GM12873 (cell line): ENCODE measurements at regions not wholly inside any gene's neighbourhood (a gene's known extent, or its start where the extent isn't known, plus 50 kb on each side); places are given as distances from the start of the nearest gene placed in this dataset.

Experiments
- TF ChIP-seq, protein P1 (sequence below): IDR thresholded peaks from 2 replicates; pipeline ENCODE4 v1.5.1; 2012; ENCODE audit warnings: low read depth, mild to moderate bottlenecking, moderate library complexity, low read length, control low read depth; ENCODE audit not compliant: insufficient read depth; ENCODE audit errors: missing control alignments

GRCh38 chr3:81394651-81395524 is 366.6 kb downstream of the GBE1 start:
- TF ChIP-seq, protein P1, sequence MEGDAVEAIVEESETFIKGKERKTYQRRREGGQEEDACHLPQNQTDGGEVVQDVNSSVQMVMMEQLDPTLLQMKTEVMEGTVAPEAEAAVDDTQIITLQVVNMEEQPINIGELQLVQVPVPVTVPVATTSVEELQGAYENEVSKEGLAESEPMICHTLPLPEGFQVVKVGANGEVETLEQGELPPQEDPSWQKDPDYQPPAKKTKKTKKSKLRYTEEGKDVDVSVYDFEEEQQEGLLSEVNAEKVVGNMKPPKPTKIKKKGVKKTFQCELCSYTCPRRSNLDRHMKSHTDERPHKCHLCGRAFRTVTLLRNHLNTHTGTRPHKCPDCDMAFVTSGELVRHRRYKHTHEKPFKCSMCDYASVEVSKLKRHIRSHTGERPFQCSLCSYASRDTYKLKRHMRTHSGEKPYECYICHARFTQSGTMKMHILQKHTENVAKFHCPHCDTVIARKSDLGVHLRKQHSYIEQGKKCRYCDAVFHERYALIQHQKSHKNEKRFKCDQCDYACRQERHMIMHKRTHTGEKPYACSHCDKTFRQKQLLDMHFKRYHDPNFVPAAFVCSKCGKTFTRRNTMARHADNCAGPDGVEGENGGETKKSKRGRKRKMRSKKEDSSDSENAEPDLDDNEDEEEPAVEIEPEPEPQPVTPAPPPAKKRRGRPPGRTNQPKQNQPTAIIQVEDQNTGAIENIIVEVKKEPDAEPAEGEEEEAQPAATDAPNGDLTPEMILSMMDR, result no peak

- TF ChIP-seq, protein P1, result no peak
Measured at GRCh38 chr3:81393251-81393650, 368.2 kb downstream of the GBE1 start.

DNA sequence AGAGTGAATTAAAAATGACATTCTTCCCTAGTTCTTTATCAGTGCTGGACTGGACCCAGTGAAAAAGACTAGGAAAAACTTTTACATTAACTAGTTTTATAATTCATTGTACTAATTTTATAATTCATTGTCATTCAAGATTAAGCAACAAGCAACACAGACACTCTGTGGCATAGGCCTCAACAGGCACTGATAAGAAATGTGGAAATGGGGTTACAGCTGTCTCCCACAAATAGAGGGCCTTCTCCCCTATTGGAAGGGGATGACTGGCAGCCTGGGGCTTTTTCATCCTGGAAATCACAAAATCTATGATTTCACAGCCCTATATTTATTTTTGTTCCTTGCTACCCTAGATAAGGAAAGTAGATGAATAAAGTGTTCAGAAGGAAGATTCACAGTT is 370.6 kb downstream of the GBE1 start:
- TF ChIP-seq, protein P1, result no peak

DNA sequence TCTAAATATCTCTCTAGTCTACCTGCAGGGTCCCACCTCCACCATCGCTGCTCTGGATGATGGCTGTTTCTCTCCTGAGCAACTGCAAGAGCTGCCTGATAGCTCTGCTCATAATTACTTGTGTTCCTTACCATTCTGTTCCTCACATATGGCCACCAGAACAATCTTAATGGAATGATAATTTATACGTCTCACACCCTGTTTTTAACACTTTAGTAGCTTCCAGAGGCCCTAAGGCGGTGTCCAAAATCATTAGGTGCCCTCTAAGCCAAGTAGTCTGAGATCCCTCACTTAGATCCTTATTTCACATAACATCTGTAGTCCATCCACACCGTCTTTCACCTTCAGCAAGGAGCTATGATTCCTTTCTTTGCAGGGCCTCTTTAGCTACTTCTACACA is 373.3 kb downstream of the GBE1 start:
- TF ChIP-seq, protein P1, result no peak

DNA sequence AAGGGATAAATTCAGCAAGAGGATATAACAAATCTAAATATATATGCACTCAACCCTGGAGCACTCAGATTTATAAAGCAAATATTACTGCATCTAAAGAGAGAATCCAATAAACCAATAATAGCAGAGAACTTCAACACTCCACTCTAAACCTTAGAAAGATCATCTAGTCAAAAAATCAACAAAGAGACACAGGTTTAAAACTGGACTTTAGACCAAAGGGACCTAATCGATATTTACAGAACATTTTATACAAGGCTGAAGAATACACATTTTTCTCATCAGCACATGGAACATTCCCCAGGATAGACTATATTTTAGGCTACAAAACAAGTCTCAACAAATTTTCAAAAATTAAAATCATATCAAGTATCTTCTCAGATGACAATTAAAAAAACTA is 379.0 kb downstream of the GBE1 start:
- TF ChIP-seq, protein P1, result no peak

- TF ChIP-seq, protein P1, result no peak
Measured at GRCh38 chr3:81380234-81380633, 381.2 kb downstream of the GBE1 start.

GRCh38 chr3:81378552-81379293 is 382.7 kb downstream of the GBE1 start:
- TF ChIP-seq, protein P1, result no peak
